NCI-H2196 (cell line): ENCODE measurements at regions not wholly inside any gene's neighbourhood (a gene's known extent, or its start where the extent isn't known, plus 50 kb on each side); places are given as distances from the start of the nearest gene placed in this dataset.
"Not testable (repeated sequence)": the region's sequence is repeated elsewhere in the genome, so short reads cannot be mapped to it uniquely, and the experiment has no call there.

ENCODE experiments used
- DNase-seq: peaks from one replicate; lab custom pipeline; 2025; ENCODE audit not compliant: unreplicated experiment; lab: John Stamatoyannopoulos, UW

DNA sequence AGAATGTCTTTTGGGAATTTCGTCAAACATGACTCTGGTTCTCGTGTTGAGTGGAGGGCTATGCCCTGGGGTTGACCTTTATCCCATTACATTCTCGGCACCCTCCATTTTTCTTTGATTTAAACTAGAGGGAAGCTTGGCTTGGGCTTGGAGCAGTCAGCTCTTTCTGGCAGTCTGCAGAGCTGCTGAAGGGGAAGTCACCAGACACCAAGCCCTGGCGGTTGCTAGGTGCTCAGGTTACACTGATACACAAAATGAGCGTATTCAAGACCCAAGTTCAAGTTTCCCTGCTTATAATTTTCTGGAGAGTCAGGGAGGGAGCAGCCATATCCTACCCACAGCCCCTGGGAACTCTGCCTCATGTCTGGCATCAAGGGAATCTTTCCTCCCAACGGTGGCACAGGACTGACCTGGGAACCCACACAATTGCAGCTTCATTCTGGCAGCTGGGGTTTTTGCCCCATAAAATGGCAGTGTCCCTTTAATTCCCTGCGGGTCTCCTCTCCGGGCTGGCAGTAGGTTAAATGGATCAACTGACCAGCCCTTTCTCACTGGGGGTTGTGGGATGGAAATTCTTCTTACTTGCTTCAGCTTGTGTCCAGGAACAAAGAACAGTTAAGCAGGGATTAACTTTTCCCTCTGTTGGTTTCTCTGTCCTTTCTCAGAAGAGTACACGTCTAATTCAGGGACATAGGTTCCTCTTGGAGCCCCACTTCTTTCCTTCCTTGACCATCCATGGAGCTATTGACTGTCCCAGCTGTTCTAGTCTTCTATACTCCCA, 110.0 kb upstream of the DLG1 start:
- no peak for DNase-seq

DNA sequence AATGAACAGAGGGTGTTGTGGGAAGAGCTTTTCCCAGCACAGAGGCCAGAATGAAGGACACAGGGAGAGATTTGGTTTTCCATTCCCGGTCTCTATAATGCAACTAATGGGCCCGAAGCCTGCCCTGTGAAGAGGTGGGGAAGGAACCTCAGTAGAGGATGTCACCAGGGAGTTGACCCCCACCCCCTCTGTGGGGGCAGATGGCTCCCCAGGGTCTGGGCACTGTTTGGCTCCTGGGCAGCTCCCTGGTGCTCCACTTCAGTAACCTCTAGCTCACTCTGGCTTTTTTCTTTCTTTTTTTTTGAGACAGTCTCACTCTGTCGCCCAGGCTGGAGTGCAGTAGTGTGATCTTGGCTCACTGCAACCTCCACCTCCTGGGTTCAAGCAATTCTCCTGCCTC, 109.1 kb upstream of the DLG1 start:
- no peak for DNase-seq

DNA sequence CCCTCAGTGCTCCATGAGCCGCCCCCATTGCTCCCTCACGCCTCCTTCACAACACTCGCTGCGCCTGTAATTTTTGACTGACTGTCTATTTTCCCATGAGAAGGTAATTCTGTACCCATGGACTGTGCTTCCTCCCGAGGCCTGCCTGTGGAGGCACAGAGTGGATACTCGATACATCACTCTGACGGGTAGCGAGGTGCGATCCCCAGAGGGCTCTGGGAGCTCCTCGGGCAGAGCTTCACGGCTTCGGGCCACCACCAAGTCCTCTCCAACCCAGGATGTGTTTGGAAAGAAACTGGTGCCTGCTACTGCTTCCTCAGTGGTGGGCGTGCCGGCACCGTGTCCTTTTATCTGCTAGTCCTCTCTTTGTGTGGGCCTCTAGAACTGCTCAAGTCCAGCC, 108.6 kb upstream of the DLG1 start:
- DNase-seq, result no peak

DNA sequence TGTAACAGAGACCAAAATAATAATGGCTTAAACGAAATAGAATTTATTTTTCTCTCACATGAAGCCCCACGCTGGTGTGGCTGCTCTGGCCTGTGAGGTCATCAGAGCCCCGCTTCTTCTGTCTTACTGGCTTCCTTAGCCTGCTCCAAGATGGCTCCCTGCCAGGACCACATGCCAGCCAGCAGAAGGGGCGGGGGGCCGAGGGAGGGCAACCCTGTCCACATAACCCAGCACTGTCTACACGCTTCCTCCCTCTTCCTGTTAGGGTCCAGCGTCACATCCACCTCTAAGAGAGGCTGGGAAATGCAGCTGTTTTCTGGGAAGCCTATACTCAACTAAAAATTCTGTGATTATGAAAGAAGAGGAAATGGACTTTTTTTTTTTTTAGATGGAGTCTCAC, 107.9 kb upstream of the DLG1 start:
- no peak for DNase-seq

DNA sequence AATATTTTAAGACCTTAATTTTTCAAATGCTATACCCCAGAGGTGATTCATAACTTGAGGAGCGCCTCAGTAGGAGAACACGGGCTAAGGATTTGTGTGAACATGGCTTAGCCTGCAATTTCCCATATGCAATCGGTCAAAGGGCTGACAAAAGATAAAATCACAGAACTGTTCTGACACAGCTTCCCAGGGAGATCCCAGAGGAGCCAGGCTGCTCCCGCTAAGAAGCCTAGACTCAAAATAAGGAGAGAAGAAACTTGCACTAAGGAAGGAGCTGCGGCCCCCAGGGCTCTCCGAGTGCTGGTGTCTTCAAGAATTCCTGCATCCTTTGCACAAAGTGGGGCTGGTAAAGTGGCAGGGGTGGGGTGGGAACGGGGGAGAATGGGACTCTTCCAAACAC, 106.3 kb upstream of the DLG1 start:
- no peak for DNase-seq

DNA sequence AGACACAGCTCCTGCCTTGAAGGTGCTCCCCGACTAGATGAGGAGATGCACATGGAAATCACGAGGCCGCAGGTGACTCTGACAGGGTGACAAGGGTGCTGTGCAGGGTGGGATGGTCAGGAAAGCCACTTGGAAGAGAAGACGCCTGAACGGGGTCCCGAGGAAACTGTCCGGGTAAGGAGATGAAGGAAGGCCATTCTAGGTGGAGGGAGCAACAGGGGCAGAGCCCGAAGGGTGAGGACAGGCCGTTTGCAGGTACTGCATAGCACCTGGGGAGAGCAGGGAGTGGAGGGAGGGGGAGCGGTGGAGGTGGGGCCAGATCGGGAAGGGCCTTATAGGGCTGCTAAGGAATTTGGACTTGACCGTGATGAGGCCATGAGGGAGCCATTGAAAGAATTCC, 105.6 kb upstream of the DLG1 start:
- DNase-seq, result no peak

DNA sequence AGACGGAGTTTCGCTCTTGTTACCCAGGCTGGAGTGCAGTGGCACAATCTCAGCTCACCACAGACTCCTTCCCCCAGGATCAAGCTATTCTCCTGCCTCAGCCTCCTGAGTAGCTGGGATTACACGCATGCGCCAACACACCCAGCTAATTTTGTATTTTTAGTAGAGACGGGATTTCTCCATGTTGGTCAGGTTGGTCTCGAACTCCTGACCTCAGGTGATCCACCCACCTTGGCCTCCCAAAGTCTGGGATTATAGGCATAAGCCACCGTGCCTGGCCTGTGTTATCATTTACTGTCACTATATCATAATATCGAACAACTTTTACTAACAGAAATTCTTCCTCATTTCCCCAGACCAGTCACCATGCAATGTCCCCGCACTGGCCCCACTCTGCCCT, 104.0 kb upstream of the DLG1 start:
- DNase-seq, result not testable (repeated sequence)

DNA sequence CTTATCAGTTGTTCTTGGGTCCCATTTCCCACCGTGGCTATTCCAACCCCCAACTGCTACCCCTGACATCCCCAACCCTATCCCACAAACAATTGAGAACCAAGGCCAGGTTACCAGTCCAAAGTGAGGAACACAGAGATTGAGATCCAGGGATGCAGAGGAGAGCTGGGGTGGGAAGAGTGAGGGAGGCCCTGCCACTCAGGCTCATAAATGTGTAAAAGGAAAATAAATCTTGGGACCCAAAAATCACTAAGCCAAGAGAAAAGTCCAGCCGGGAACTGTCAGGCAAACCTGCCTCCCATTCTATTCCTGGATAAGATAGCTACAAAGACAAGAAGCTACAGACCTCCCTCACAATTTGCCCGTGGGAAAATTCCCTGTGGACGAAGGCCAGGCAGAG, 101.1 kb upstream of the DLG1 start:
- no peak for DNase-seq

DNA sequence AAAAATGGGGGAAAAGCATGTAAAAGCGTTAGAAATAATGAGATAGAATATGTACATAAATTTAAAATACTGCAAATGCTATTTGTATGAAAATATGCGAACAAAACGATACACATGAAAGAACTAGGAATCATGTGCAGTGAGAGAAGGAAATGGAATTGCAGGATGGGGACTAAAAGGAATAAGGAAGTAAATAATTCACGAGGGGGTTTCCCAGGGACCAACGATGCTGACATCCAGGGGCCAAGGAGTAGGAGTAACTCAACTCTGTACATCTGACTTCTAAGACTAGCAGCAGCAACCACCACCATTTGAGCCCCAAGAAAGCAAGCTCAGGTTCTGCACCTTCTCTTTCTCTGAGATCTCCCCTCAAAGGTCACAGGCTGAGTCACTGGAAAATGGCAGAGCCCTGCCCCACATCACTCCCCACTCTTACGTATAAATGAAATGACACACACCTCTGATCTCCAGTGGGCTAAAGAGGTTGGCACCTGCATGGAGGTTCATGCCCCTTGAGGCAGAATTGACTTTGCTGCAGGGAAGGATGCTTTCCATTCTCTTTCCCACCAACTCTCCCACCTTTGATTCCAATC, 100.0 kb upstream of the DLG1 start:
- no peak for DNase-seq

DNA sequence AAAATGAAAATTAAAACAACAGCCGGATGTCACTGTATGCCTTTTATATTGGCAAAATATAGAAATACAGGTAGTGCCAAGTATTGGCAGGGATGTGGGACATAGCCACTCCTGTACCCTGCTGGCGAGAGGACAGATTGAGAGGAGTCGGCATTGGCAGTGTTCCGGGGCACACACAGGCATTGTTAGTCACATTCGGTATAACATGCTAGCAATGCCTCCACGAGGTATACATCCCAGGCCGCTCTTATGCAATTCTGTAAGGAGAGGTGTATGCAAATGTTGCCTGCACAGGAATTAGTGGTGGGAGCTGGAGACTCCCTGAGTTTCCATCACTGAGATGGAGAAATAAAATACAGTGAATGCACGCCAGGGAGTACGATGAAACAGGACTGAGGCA, 99.4 kb upstream of the DLG1 start:
- no peak for DNase-seq

DNA sequence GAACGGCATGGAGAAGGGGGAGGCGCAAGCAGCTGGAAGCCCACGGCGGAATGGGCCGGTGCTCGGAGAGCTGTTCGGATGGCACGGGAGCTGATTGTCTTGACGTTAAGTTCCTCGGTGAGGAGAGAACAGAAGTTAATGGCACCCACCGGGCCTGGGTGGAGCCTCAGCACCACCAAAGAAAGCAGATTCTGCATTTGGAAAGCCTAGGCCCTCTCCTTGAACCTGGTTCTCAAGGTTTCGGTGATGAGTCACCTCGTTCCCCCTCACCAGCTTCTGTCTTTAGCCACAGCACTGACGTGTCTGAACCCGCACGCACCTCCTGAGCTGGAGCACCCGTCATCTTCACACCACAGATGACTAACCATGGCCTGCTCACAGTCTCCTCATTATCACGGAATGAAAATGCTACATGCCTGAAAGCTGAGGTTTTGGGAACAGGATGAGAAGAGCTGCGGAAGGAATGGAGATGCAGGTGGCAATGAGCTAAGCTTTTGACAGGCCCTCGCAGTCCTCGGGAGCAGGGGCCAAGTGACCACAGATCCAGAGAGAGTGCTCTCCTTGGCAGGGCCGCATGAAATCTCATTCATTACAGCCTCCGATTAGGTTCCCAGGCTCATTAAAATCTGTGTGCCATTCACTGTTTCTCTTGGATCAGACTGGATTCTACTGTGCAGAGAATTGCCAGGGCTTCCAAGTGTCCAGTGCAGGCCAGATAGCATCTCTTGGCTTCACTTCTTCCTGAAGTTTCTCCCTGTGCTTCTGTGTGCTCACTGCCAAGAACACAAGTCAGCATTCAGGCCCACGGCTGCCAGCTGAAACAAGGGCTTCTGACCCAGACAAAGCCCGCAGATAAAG, 96.3 kb upstream of the DLG1 start:
- DNase-seq, result no peak

DNA sequence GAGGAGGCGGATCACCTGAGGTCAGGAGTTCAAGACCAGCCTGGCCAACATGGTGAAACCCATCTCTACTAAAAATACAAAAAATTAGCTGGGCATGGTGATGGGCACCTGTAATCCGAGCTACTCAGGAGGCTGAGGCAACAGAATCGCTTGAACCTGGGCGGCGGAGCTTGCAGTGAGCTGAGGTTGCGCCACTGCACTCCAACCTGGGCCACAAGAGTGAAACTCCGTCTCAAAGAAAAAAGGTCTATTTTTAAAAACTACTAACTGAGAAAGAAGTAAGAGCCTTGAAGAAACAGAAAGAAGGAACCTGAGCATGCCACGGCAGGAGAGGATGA, 95.7 kb upstream of the DLG1 start:
- not testable (repeated sequence) for DNase-seq

DNA sequence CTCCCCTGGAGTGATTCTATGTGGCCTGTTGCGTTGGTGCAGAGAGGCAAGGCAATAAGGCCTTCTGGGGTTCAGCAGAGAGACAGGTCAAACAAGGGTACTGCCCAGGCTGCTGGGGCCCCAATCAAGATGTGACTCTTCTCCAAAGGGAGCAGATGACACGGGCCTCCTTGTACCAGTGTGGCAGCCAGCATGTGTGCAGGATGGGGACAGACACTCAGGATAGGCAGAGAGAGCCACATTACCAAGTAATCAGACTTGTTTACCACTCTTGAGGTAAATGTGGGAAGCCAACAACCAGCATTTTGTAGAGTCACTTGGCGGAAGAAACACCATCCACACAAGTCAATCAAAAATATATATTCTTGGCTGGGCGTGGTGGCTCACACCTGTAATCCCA, 95.3 kb upstream of the DLG1 start:
- DNase-seq, result no peak

DNA sequence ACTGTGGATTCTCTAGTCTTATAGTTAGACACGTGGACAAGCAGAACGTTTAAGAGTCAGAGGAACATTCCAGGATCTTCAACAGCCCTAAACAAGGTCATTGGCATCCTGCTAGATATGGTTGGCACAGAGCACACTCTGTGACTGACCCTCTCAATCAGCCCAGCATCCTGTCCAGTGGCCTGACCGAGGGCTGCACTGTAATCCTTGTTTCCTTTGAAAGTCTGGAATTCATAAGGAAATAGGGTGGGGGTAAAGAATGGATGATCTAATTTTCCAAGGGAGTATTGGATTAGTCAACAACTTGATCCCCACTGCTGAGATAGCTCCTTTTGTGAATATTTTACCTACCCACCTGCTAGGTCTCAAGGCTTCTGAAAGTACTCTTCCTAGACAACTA, 94.5 kb upstream of the DLG1 start:
- no peak for DNase-seq

DNA sequence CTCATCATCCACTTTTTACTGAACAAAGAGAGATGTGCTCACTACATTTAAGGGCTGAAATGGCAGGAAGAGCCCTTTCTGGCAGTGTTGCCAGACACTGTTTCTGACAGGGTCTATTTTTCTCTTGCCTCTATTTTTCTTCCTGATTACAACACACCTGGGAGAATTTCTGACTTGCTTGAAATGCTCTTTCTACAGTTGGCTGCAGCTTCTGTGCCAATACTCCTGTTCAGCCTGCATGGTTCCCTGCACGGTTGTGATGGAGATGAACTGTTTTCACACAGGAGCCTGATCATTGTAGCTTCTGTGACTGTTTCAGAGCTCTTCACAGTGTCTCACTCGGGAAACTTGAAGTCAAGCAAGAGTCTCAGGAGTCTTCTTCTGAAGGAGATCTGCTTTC, 83.0 kb upstream of the DLG1 start:
- DNase-seq, result no peak

DNA sequence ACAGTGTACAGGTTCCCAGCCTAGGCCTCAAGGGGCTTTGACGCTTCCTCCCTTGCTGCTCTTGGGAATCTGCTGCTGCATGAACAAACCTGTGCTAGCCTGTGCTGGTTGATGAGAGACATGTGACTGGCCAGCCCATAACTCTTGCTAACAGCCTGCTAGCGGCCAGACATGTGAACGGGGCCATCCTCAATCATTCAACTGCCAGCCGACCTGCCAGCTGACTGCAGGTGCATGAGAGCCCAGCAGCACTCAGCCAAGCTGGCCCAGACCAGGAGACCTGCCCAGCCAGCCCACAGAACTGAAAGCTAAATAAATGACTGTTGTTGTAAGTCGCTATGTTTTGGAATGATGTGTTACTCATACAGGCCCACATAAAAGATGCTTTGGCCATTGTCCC, 82.4 kb upstream of the DLG1 start:
- DNase-seq, result peak; percentile 60

DNA sequence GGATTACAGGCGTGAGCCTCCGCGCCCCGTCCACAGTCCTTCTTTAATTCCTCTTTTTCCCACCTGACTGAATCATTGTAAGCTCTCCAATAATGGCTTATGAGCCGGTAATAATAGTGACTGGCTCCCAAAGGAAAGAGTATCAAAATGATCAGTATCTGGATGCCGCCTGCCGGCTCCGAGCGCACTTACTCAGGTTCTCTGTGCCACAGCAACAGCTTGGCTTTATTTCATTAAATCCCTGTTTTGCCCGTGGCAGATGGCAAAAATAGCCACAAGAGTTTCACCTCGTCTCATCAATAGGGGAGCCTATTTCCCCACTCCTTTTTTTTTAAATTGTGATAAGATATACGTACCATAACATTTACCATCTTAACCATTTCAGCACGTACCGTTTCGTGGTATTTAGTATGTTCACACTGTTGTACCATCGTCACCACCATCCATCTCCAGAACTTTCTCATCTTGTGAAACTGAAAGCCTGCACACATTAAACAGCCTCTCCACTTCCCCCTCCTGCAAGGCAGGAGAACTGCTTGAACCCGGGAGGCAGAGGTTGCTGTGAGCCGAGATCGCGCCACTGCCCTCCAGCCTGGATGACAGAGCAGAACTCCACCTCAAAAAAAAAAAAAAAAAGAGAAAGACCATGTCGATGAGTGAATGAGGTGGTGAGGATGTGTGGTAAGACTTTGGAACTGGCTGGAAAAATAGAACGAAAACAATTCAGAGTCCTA, 80.7 kb upstream of the DLG1 start:
- DNase-seq, result no peak

DNA sequence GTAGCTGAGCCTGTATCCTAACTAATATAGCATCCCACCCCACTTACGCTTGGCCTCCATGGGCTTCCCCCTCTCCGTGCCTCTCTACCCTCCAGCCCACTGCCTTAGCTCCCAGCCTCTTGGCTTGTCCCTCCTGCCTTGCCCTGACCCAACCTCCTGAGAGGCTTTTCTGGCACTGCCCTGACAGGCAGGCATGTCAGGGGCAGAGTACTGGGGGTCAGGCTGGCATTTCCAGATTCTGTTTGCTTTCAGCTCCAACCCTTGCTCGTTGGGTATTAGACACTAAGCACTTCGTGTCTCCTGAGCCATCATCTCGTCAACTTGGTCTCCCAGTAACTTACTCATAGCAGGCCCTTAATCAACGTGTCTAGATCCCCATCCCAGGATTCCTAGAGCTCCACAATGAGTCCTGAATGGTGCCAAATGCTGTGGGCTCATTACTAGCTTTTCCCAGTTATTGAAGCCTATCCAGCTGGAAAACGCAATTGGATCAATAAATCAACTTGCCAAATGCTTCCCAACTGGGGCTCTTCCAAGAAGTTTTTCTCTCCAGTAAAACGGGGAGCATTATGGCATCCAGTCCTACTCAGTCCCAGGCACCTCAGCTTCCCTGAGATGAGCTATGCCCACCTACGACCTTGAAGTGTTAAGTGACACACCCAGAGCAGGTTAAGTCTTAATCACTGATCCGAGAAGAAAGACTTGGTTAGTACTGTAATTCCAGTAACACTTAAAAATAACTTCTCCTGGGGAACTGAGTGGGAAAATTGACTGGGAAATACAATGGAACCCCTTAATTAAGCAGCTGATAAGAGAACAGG, 78.5 kb upstream of the DLG1 start:
- DNase-seq, result no peak

DNA sequence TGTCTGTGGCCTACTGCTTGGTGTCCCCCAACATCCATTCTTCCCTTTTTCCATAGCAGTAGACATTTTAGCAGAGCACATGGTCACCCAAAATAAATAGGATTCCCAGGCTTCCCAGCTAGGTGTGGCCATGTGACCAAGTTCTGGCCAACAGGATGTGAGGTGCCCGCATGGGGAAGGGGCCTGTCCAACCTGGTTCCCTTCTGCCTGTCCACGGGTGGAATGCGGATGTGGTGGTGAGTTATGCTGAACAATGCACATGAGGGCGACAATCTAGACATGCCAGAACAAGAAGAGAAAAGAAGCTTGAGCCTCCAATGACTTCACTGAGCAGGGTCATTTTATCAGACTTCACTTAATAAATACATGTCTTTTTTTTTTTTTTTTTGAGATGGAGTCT, 77.6 kb upstream of the DLG1 start:
- no peak for DNase-seq

DNA sequence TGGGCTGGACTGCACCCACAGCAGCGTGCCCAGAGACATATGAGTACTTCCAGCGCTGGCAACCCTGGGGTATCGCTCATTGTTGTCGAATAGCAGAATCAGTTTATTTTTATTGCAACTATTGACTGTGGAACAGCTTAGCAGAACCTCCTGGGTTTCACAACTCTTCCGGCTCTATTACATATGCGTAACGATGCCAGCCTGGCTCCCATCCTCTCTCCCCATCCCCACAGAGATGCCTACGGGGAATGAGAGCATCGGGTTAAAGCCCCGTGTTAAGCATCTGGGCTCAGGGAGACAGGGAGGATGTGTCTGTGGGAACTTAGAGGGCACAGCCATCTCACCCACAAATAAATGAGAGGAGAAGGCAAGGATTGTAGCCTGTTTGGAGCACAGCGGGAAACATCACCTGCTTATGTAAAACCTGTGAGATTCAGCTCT, 76.6 kb upstream of the DLG1 start:
- DNase-seq, result no peak

DNA sequence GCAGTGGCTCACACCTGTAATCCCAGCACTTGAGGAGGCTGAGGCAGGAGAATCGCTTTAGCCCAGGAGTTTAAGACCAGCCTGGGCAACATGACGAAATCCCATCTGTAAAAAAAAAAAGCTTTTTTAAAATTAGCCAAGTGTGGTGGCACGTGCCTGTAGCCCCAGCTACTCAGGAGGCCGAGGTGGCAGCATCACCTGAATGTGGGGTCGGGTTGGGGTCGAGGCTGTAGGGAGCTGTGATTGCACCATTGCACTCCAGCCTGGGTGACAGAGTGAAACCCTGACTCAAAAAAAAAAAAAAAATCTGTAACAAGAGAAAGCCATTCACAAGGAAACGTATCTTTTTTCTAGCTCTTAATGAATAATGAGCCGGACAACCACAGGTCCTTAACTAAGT, 74.7 kb upstream of the DLG1 start:
- DNase-seq, result no peak
